HFFc6 (cell line): ENCODE measurements at regions not wholly inside any gene's neighbourhood (a gene's known extent, or its start where the extent isn't known, plus 50 kb on each side); places are given as distances from the start of the nearest gene placed in this dataset.

Experiments
- DNase-seq: peaks from one replicate; pipeline ENCODE4 v3.0.0-alpha.2; 2018
- H3K27ac Mint-ChIP-seq: 2 replicates; pipeline ENCODE4 v1.8.0; 2020; ENCODE audit warnings: mild to moderate bottlenecking, mixed read lengths
- H3K27me3 Mint-ChIP-seq: 2 replicates; pipeline ENCODE4 v1.8.0; 2021; ENCODE audit warnings: mild to moderate bottlenecking, moderate library complexity, mixed read lengths; ENCODE audit not compliant: insufficient read depth
- H3K36me3 Mint-ChIP-seq: 2 replicates; pipeline ENCODE4 v1.8.0; 2021; ENCODE audit warnings: low read depth, mixed read lengths
- H3K4me1 Mint-ChIP-seq: 2 replicates; pipeline ENCODE4 v1.8.0; 2020; ENCODE audit warnings: low read depth, mixed read lengths
- H3K4me3 Mint-ChIP-seq: 2 replicates; pipeline ENCODE4 v1.8.0; 2020; ENCODE audit warnings: mild to moderate bottlenecking, moderate library complexity, mixed read lengths
- H3K9me3 Mint-ChIP-seq: 2 replicates; pipeline ENCODE4 v1.8.0; 2020; ENCODE audit warnings: mild to moderate bottlenecking, mixed read lengths
- TF ChIP-seq, protein P1 (sequence below): fragments of 200-600 bp; sonication (generic); IDR thresholded peaks from 2 replicates; pipeline ENCODE4 v1.5.0; 2021; ENCODE audit warnings: antibody characterized with exemption, mild to moderate bottlenecking

GRCh38 chr1:73761559-73761958 lies 436.4 kb downstream of the LRRIQ3 start:
- H3K9me3 Mint-ChIP-seq, result peaks cover 24% of the 10 kb centered on the region
- TF ChIP-seq, protein P1, sequence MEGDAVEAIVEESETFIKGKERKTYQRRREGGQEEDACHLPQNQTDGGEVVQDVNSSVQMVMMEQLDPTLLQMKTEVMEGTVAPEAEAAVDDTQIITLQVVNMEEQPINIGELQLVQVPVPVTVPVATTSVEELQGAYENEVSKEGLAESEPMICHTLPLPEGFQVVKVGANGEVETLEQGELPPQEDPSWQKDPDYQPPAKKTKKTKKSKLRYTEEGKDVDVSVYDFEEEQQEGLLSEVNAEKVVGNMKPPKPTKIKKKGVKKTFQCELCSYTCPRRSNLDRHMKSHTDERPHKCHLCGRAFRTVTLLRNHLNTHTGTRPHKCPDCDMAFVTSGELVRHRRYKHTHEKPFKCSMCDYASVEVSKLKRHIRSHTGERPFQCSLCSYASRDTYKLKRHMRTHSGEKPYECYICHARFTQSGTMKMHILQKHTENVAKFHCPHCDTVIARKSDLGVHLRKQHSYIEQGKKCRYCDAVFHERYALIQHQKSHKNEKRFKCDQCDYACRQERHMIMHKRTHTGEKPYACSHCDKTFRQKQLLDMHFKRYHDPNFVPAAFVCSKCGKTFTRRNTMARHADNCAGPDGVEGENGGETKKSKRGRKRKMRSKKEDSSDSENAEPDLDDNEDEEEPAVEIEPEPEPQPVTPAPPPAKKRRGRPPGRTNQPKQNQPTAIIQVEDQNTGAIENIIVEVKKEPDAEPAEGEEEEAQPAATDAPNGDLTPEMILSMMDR, result no peak
- H3K4me1 Mint-ChIP-seq, result no peaks in the 10 kb centered on the region
- no peak for DNase-seq
- H3K27ac Mint-ChIP-seq, result no peak overlapping the region
- H3K27me3 Mint-ChIP-seq, result no peaks in the 10 kb centered on the region
- H3K4me3 Mint-ChIP-seq, result no peak overlapping the region
- H3K36me3 Mint-ChIP-seq, result no peaks in the 10 kb centered on the region

GRCh38 chr1:73759011-73759410 lies 439.0 kb downstream of the LRRIQ3 start:
- Mint-ChIP-seq H3K27ac (no peak overlapping the region), H3K4me1 (no peaks in the 10 kb centered on the region), H3K27me3 (no peaks in the 10 kb centered on the region), H3K4me3 (no peak overlapping the region), H3K9me3 (peaks cover 32% of the 10 kb centered on the region), H3K36me3 (no peaks in the 10 kb centered on the region)
- TF ChIP-seq, protein P1, result no peak
- DNase-seq, result no peak

GRCh38 chr1:73756817-73757216 lies 441.2 kb downstream of the LRRIQ3 start:
- TF ChIP-seq, protein P1, result no peak
- Mint-ChIP-seq H3K4me3 (no peak overlapping the region), H3K4me1 (no peaks in the 10 kb centered on the region), H3K27me3 (no peaks in the 10 kb centered on the region), H3K9me3 (peaks cover 32% of the 10 kb centered on the region), H3K27ac (no peak overlapping the region), H3K36me3 (no peaks in the 10 kb centered on the region)
- DNase-seq, result no peak

GRCh38 chr1:73755649-73756048 lies 442.3 kb downstream of the LRRIQ3 start:
- Mint-ChIP-seq H3K27me3 (no peaks in the 10 kb centered on the region), H3K9me3 (peaks cover 34% of the 10 kb centered on the region), H3K4me1 (no peaks in the 10 kb centered on the region), H3K4me3 (no peak overlapping the region), H3K27ac (no peak overlapping the region), H3K36me3 (no peaks in the 10 kb centered on the region)
- DNase-seq, result no peak
- TF ChIP-seq, protein P1, result no peak

GRCh38 chr1:73749996-73750395 lies 448.0 kb downstream of the LRRIQ3 start:
- Mint-ChIP-seq H3K9me3 (peaks cover 37% of the 10 kb centered on the region), H3K27me3 (no peaks in the 10 kb centered on the region), H3K4me3 (no peak overlapping the region), H3K4me1 (no peaks in the 10 kb centered on the region), H3K36me3 (no peaks in the 10 kb centered on the region; the same call in 1 of the 2 replicates), H3K27ac (no peak overlapping the region)
- TF ChIP-seq, protein P1, result no peak
- no peak for DNase-seq

DNA sequence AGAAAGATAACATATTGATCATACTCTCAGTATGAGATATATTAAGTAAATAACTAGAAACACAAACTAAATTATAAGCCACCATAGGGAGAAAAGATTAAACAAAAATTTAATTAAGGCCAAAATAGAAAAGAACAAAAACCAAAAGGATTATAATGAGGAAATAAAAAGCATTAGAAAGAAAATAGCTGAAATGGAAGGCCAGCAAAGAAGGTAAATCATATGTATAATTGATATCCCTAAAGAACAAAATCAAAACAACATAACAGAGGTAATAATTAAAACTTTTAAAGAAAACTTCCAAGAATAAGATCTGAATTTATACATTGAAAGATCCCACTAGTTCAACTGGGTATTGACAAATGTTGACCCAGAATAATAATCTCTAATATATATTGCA lies 453.0 kb downstream of the LRRIQ3 start:
- TF ChIP-seq, protein P1, result no peak
- H3K4me1 Mint-ChIP-seq, result no peaks in the 10 kb centered on the region
- no peak overlapping the region for H3K4me3 Mint-ChIP-seq
- peaks cover 40% of the 10 kb centered on the region for H3K9me3 Mint-ChIP-seq
- no peak for DNase-seq
- H3K36me3 Mint-ChIP-seq, result no peaks in the 10 kb centered on the region; the same call in 1 of the 2 replicates
- no peaks in the 10 kb centered on the region for H3K27me3 Mint-ChIP-seq
- no peak overlapping the region for H3K27ac Mint-ChIP-seq
